ENCODE measurements at regions not wholly inside any gene's neighbourhood (a gene's known extent, or its start where the extent isn't known, plus 50 kb on each side); places are given as distances from the start of the nearest gene placed in this dataset.
"Not testable (repeated sequence)": the region's sequence is repeated elsewhere in the genome, so short reads cannot be mapped to it uniquely, and the experiment has no call there.

GRCh38 chrX:65821721-65822496 is 154.5 kb downstream of the MSN start:
- DNase-seq, result no peak

GRCh38 chrX:65819983-65820382 is 152.5 kb downstream of the MSN start:
- not testable (repeated sequence) for DNase-seq

- DNase-seq, result no peak
Observed at GRCh38 chrX:65813245-65813644, 145.8 kb downstream of the MSN start.

GRCh38 chrX:65811558-65812228 is 144.2 kb downstream of the MSN start:
- no peak for DNase-seq
